GM19468 (cell line): ENCODE measurements at regions not wholly inside any gene's neighbourhood (a gene's known extent, or its start where the extent isn't known, plus 50 kb on each side); places are given as distances from the start of the nearest gene placed in this dataset.
"Not testable (repeated sequence)": the region's sequence is repeated elsewhere in the genome, so short reads cannot be mapped to it uniquely, and the experiment has no call there.

Experiments
- ATAC-seq: cut with Tn5 transposase; IDR thresholded peaks from one replicate; pipeline ENCODE4 v1.9.1; 2021; ENCODE audit warnings: mild to moderate bottlenecking, moderate library complexity, moderate number of reproducible peaks; ENCODE audit not compliant: unreplicated experiment; ENCODE audit errors: extremely low read depth

DNA sequence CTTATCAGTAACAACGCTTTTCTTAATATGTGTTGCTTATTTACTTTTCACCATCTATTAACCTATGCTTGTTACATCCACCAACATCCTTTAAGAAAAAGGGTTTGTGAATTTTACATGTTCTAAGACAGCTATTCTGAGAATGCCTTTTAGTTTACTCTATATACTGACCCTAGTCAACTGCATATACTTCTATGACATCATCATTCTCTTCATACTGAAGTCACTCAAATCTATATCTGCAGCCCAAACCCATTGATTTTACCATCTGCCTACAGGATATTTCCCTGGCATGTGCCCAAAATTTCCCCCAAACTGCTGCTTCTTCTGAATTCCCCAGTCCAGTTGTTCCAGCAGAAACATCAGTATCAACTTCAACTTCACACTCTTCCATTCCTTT is 94.6 kb upstream of the FAM204A start:
- ATAC-seq: no peak

DNA sequence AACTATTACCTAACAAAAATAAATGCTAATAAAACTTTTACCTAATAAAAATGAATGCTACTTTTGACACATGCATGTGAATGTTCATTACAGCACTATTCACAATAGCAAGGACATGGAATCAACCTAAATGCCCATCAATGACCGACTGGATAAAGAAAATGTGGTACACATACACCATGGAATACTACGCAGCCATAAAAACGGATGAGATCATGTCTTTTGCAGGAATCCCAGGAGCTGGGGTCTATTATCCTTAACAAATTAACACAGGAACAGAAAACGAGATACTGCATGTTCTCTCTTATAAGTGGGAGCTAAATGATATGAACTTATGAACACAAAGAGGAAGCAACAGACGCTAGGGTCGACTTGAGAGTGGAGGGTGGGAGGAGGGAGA is 88.1 kb upstream of the FAM204A start:
- no peak for ATAC-seq

DNA sequence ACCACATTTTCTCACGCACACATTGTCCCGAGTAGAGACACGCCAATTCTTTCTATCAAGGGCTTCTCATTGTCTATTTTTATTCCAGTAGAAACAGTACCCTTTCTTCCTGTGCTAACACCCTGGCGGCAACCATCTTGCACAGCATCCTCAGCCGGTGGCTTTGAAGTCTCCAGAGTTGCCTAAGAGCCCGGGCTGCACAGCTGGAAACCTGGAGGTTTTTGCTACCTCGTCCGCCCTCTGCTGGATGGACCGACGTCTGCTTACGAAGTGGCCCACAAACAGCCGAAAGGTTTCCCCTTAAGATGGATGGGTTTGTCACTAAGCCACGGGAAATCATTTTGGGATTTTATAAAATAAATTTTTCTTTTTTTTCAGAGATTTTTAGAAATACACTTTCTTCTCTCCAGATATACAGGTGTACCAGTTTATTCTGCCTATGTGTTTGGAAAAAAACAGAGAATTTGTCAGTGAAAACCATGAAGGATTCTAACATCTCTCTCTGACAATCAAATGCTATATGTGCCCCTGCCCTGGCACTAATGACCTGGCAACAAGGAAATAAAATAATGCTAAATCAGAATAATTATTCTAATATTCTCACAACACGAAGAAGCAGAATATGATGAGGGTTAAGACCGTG is 81.8 kb upstream of the FAM204A start:
- ATAC-seq: peak; percentile 82

DNA sequence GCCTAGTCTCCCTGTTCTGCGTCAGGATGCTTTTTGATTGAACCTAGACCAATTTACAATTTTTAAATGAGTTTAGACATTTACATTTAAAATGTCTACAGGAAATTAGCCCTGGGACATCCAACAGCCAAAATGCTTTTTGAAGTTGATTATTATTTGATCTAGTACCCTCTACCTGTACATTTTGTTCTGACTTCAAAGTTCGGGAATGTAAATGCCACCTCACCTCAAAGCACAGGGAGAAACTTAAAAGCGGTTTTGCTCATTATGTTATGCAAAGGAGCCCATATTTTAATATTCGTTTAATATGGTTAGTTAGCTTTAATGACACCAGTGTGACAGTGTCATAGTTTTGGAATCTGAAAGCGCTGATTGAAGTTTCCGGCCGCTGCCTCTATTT is 80.1 kb upstream of the FAM204A start:
- ATAC-seq: no peak

DNA sequence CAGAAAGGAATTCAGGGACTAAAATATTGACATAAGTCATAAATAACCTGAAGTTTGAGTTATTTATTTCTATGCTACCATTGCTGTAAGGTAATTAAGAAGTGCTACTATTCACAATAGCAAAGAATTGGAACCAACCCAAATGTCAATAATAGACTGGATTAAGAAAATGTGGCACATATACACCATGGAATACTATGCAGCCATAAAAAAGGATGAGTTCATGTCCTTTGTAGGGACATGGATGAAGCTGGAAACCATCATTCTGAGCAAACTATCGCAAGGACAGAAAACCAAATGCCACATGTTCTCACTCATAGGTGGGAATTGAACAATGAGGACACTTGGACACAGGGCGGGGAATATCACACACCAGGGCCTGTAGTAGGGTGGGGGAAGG is 77.9 kb upstream of the FAM204A start:
- not testable (repeated sequence) for ATAC-seq

DNA sequence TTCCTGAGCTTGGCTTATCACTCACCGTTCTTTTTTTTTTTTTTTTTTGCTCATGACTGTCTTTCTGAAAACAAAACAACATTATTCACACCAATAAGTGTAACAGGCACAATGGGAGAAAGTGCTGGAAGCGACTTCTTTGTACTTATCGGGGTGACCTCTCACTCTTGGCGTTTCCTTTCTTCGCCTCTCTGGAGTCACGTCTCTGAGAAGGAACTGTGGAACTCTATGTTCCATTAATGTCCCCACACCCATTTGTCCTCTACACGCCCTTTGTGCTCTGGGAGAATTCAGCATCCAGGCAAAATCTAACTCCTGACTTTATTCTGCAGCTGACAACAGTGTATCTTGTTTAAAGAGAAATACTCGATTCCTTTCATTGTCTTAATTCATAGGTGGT is 70.8 kb upstream of the FAM204A start:
- no peak for ATAC-seq

DNA sequence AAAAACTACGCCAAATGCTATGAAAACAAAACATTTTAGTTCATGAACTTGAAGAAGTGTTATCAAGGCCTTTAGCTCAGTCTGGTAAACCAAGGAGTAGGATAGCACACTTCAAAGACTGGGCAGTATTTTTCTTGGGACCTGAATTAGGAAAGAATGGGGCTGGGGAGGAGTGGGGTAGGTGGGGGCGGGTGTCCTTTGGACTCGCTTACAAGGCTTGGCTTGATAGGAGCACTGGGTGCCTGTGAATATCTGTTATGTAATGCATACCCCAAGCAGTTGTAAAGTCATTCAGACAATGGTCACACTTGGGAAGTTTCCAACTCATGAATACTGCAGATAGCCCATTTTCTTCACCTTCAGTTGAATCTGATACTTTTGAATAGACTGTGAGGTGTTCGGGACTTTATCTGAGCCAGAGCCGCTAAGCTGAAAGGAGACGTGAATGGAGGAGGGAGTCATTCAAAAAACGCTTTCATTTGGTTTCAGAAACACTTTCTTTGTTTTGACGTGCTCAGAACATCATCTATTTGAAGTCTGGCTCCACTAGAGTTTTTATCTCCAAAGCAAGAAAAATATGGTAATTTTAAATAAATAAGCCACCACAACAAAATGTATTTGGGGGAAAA is 70.1 kb upstream of the FAM204A start:
- no peak for ATAC-seq

DNA sequence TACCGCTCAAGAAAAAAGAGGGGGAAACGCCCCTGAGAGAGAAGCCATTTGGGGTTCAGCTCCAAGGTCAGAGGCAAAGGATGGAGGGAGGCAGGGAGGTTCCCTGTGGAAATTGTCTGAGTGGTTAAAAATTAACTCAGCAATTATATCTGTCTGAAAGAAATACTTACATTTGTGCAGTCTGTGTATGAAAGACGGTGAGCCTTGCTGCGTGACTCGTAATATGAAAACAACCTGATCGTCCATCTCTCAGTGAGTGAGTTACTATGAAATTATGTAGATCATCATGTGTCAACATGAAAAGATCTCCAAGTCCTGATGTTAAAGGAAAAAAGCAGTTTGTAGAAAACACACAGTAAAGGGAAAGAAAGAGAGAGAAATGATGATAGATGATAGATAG is 67.2 kb upstream of the FAM204A start:
- no peak for ATAC-seq

DNA sequence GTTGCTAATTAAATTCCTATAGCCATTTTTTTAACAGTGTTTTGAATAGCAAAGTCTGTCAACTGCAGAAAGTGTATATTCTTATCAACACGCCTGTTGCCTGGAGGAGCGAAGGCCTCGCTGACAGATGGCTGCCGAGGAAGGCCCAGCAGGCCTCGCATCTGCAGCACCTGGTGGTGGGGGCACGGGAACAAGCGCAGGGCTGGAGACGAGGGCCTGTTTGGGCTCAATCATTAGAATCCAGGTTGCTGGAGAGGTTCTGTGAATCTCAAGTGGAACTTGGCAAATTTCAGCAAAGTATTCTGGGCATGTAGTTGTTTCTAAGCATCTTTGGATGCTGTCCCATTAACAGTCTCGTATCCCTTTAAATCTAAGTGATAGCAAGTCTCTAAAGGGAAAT is 66.1 kb upstream of the FAM204A start:
- ATAC-seq: no peak

DNA sequence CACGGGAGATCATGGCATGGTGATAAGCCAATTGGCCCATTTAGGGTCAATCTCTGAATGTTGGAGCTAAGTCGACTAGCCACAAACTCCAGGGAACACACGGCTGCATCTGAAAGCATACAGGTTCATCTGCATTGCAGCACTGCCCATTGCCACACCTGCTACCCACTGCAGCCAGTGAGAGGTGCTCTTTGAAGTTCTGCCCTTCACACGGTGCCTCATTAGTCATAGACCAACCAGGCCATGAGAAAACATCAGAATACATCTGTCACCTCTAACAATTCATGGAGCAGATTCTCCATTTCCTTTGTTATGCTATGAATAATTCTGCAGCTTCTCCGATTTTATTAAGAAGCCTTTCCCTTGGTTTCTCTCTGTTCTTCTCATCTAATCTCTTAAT is 65.7 kb upstream of the FAM204A start:
- ATAC-seq: no peak

DNA sequence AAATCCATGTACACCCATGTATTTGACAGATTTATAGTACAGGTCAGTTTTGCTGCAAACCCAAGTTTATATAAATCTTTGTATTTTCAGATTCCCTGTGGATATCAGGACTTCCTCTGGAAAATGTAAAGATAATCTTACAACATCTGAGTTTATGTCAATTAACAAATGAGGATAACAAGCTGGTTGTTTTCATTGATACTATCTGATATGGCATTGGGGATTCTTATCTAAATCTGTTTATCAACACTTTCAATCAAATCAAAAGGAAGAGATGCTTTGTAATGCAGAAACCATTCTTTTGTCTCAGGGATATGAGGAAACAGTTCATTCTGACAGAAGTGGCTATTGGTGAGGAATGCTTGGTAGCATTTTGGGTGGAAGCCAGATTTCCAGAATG is 64.9 kb upstream of the FAM204A start:
- ATAC-seq: no peak

DNA sequence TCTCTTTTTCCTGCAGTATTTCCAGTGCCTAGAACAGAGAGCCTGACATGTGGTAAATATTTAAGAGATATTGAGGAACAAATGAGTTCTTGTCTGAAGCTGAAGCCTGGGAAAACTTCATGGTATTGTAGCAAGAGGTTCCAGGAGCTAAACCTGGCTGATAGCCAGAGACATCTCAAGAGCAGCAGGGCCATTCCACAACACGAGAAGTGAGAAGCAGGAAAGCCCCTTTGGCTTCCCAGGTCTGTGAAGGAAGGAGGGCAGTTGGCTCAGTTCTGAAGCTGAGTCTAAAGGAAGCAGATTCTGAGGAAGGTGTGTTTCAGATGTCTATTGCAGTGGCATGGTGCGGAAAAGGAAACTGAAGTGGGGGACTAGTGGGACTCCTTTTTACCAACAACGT is 63.8 kb upstream of the FAM204A start:
- ATAC-seq: no peak

DNA sequence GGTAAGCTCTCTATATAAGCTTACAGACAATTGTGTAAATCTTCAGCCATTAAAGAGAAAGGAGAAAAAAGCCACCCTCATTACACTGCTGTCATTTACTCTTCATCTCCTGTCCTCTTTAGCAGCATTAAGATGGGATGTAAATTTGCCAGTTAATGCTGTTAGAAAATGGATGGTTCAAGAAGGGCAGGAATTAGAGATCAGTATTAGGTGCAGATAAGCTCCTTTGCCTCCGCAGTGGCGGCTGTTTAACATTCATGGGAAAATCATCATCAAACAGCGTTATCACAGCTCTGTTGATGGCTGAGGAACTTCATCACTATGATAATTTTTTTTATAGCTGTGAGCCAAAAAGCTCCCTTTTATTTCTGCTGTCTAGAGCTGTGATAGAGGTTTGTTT is 61.8 kb upstream of the FAM204A start:
- no peak for ATAC-seq

DNA sequence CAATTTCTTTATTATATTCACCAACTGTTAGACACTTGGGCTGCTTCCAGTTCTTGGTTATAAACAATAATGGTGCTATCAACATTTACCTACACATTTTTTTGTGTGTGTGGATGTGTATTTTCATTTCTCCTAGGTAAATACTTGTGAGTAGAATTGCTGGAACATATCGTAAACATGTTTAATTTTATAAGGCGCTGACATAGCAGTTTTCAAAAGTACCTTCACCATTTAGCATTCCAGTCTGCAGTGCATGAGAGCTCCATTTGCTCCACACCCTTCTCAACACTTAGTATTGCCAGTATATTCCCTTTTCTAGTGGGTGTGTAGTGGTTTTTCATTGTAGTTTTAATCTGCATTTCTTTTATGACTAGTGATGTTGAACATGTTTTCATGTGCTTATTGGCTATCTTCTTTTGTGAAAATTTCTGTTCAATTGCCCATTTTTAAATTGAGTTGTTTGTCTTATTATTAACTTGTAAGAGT is 59.6 kb upstream of the FAM204A start:
- no peak for ATAC-seq

DNA sequence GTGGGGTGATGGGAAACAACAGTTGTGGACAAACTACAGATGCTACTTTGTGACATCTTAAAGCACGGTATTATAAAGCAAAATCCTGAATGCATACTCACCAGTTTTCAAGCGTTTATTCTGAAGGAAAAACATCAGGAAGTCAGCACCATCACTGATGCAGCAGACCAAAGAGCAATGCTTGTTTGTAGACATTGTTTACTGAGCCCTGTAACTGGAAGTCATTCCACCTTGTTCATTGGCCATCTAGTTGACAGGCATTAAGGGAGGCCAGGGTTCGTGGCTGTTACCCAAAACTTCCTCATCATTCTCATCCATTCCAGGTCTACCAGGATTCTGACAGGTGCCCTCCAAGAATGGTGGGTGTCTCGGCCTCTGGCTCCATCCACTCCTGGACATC is 55.3 kb upstream of the FAM204A start:
- ATAC-seq: no peak

DNA sequence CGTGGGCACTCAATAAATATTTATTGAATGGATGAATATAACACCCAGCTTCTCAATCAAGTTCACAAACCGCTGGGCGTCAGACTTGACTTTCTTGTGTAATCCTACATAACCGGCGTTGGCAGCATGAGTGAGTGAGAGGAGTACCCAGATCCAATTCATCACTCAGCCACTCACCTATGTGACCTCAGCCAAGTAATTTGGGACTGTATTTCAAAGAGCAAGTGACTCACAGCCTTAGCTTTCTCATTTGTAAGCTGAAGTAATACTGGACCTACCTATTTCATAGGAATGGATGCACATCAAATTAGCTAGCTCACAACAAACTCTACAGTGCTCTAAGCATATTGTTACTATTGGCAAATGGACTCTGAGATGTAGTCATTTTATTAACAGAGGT is 53.8 kb upstream of the FAM204A start:
- ATAC-seq: no peak

DNA sequence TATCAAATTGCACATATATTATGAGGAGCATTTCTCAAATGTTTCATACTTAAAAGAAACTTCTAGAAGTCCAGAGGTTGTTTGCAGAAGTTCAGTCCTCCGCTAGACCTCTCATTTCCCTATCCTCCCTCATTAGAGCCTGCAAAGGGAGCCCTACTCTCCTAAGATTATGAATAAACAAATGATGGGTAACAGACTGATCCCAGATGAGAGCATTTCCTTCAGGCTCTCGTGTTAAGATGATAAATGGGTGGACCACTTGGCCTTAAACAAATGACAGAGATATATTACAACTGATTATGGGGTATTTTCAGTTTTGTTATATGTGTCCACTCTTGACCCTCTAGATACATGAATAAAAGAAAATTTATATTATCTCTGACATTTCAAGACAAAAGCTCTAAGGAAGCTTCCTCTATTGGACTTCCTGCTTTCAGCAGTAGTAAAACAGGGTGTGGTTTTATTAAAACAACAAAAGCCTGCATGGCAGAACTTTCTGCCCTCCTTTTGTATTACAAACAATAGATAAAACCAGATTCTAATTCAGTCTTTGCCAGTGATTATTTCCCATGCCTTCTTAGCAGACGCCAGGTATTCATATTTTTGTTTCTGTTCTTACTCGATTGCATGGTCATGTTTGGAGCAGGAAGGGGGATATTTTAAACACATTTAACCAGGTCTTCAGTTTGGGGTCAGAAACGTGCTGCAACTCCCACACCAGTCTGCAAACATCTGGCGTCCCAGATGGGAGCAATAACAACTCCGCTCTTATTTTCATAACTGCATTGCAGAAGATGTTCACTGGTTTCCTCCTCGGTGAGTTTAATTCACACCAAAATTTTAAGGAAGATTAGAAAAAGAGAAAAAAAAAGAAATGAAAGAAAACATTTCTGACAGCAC is 52.4 kb upstream of the FAM204A start:
- no peak for ATAC-seq

DNA sequence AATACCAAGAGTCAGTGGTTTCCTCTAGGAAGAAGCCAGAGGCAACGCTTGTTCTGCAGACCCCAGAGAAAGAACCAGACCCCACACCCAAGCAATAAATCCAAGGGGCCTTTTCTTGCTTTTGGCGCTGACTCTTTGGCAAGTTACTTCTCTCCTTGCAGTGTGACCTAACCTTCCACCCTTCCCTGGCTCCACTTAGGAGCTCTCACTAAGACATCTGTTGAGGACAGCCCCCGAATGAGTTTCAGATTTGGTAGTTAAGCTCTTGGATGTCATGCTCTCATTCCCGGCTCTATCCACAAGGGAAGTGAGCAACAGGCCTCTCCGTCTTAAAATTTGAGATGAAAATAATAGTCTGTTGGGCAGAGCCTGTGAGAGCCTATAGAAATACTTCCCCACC is 50.6 kb upstream of the FAM204A start:
- no peak for ATAC-seq
